ENCODE measurements at regions not wholly inside any gene's neighbourhood (a gene's known extent, or its start where the extent isn't known, plus 50 kb on each side); places are given as distances from the start of the nearest gene placed in this dataset.

DNA sequence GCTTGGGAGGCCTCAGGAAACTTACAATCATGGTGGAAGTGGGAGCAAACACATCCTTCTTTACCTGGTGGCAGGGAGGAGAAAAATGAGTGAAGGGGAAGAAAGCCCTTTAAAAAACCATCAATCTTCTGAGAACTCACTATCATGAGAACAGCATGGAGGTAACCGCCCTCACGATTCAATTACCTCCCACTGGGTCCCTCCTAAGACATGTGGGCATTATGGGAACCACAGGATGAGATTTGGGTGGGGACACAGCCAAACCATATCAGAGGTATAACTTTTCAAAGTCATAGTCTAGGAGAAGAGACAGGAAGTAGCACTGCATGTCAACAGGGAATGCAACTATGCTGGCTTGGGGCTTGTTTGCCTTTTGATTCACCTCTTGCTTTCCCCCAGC, 59.9 kb upstream of the DTNBP1 start:
- Mint-ChIP-seq H3K4me1 (ENCODE audit: insufficient read depth, unreplicated experiment) (no peaks in the 10 kb centered on the region), H3K27me3 (ENCODE audit: insufficient read depth, unreplicated experiment) (no peaks in the 10 kb centered on the region), H3K9me3 (ENCODE audit: unreplicated experiment) (no peaks in the 10 kb centered on the region), H3K4me3 (ENCODE audit: unreplicated experiment) (no peak overlapping the region), H3K27ac (ENCODE audit: low read depth, unreplicated experiment) (no peak overlapping the region), H3K36me3 (ENCODE audit: insufficient read depth, unreplicated experiment) (no peaks in the 10 kb centered on the region)
- no peak for DNase-seq (ENCODE audit: unreplicated experiment)
- ChIA-PET CTCF (interaction anchor here (1.0 kb wide), 1 partner anchor 31 kb away, joined by 6 read pairs; no protein-coding TSS in a partner anchor), POLR2A (no interaction called here)
- TF ChIP-seq CTCF (IDR thresholded peaks at IDR 0.05; ENCODE audit: unreplicated experiment) = no peak
- intact Hi-C loops (cut with micrococcal nuclease) = no loop called here
- BruUV-seq (replicated peaks) = no TSS peak

GRCh38 chr6:15716889-15717288, 54.1 kb upstream of the DTNBP1 start:
- no peaks in the 10 kb centered on the region for H3K36me3 Mint-ChIP-seq (ENCODE audit: insufficient read depth, unreplicated experiment)
- H3K9me3 Mint-ChIP-seq (ENCODE audit: unreplicated experiment) = no peaks in the 10 kb centered on the region
- DNase-seq (ENCODE audit: unreplicated experiment) = no peak
- BruUV-seq (replicated peaks) = no TSS peak
- intact Hi-C loops (cut with micrococcal nuclease) = no loop called here
- no peak for TF ChIP-seq CTCF (IDR thresholded peaks at IDR 0.05; ENCODE audit: unreplicated experiment)
- H3K27ac Mint-ChIP-seq (ENCODE audit: low read depth, unreplicated experiment) = no peak overlapping the region
- peaks cover 7% of the 10 kb centered on the region for H3K4me1 Mint-ChIP-seq (ENCODE audit: insufficient read depth, unreplicated experiment)
- no peaks in the 10 kb centered on the region for H3K27me3 Mint-ChIP-seq (ENCODE audit: insufficient read depth, unreplicated experiment)
- CTCF ChIA-PET = interaction anchor here (0.6 to 0.8 kb wide), 2 partner anchors 25 to 466 kb away, joined by 3 to 4 read pairs; no protein-coding TSS in a partner anchor
- no peak overlapping the region for H3K4me3 Mint-ChIP-seq (ENCODE audit: unreplicated experiment)
- POLR2A ChIA-PET = interaction anchor here (0.7 kb wide), 1 partner anchor 144 kb away, joined by 3 read pairs; no protein-coding TSS in a partner anchor

GRCh38 chr6:15715851-15716250, 53.0 kb upstream of the DTNBP1 start:
- ChIA-PET CTCF (interaction anchor here (0.5 kb wide), 1 partner anchor 290 kb away, joined by 3 read pairs; no protein-coding TSS in a partner anchor), POLR2A (no interaction called here)
- H3K27ac Mint-ChIP-seq (ENCODE audit: low read depth, unreplicated experiment) = no peak overlapping the region
- TF ChIP-seq CTCF (IDR thresholded peaks at IDR 0.05; ENCODE audit: unreplicated experiment) = no peak
- H3K4me1 Mint-ChIP-seq (ENCODE audit: insufficient read depth, unreplicated experiment) = peaks cover 7% of the 10 kb centered on the region
- BruUV-seq (replicated peaks) = no TSS peak
- no peaks in the 10 kb centered on the region for H3K36me3 Mint-ChIP-seq (ENCODE audit: insufficient read depth, unreplicated experiment)
- intact Hi-C loops (cut with micrococcal nuclease) = no loop called here
- H3K4me3 Mint-ChIP-seq (ENCODE audit: unreplicated experiment) = no peak overlapping the region
- no peak for DNase-seq (ENCODE audit: unreplicated experiment)
- H3K9me3 Mint-ChIP-seq (ENCODE audit: unreplicated experiment) = no peaks in the 10 kb centered on the region
- no peaks in the 10 kb centered on the region for H3K27me3 Mint-ChIP-seq (ENCODE audit: insufficient read depth, unreplicated experiment)

GRCh38 chr6:15715060-15715459, 52.2 kb upstream of the DTNBP1 start:
- Mint-ChIP-seq H3K36me3 (ENCODE audit: insufficient read depth, unreplicated experiment) (no peaks in the 10 kb centered on the region), H3K27me3 (ENCODE audit: insufficient read depth, unreplicated experiment) (no peaks in the 10 kb centered on the region), H3K4me3 (ENCODE audit: unreplicated experiment) (no peak overlapping the region), H3K27ac (ENCODE audit: low read depth, unreplicated experiment) (no peak overlapping the region), H3K9me3 (ENCODE audit: unreplicated experiment) (no peaks in the 10 kb centered on the region), H3K4me1 (ENCODE audit: insufficient read depth, unreplicated experiment) (peaks cover 7% of the 10 kb centered on the region)
- no TSS peak for BruUV-seq (replicated peaks)
- intact Hi-C loops (cut with micrococcal nuclease) = no loop called here
- no peak for TF ChIP-seq CTCF (IDR thresholded peaks at IDR 0.05; ENCODE audit: unreplicated experiment)
- ChIA-PET POLR2A (no interaction called here), CTCF (no interaction called here)
- peak; percentile 55 for DNase-seq (ENCODE audit: unreplicated experiment)

Data from MCF 10A (cell line).